GM12892 (cell line): ENCODE measurements at regions not wholly inside any gene's neighbourhood (a gene's known extent, or its start where the extent isn't known, plus 50 kb on each side); places are given as distances from the start of the nearest gene placed in this dataset.

Experiments
- POLR2AphosphoS5 ChIP-seq: IDR thresholded peaks from 2 replicates; pipeline ENCODE4 v1.6.1; 2011; ENCODE audit warnings: low read depth, low read length, control low read depth
- TAF1 ChIP-seq: IDR thresholded peaks from 2 replicates; pipeline ENCODE4 v1.6.1; 2011; ENCODE audit warnings: low read depth, mild to moderate bottlenecking, control low read depth, low read length, borderline replicate concordance

- TF ChIP-seq POLR2AphosphoS5 (no peak), TAF1 (no peak)
Measured at GRCh38 chr14:36465178-36465577, 54.9 kb downstream of the NKX2-1 start.
